ENCODE measurements at regions not wholly inside any gene's neighbourhood (a gene's known extent, or its start where the extent isn't known, plus 50 kb on each side); places are given as distances from the start of the nearest gene placed in this dataset.
"Not testable (repeated sequence)": the region's sequence is repeated elsewhere in the genome, so short reads cannot be mapped to it uniquely, and the experiment has no call there.

DNA sequence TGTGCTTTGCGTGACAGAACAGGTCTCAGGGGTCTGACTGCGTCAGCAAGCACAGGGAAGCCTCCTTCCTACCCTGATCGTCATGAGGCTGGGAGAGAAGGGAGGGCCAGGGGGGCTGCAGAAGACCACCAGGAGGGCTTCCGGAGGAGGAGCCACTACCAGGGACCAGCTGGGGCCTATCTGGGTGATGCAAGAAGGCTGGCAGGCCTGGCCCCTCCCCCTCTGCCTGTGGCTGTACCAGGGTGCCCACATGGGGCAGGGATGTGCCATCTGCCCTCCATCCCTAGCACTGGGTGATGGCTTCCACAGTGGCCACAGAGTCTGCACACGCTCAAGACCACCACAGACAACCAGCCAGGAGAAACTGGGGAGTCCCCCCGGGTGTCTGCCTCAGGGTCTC is 116.4 kb upstream of the NKX1-1 start:
- no peak overlapping the region for H3K27ac ChIP-seq
- DNase-seq: no peak
- H3K9me3 ChIP-seq: peaks cover 0 to 3% of the 10 kb centered on the region in 2 donors
- intact Hi-C loops (cut with DNase I; ENCODE audit: low total_unique reads): no loop called here
- peaks cover 0 to 8% of the 10 kb centered on the region in 2 donors for H3K27me3 ChIP-seq
- H3K36me3 ChIP-seq: no peaks in the 10 kb centered on the region
- TF ChIP-seq POLR2A (IDR thresholded peaks at IDR 0.05): no peak
- TF ChIP-seq, protein P1, sequence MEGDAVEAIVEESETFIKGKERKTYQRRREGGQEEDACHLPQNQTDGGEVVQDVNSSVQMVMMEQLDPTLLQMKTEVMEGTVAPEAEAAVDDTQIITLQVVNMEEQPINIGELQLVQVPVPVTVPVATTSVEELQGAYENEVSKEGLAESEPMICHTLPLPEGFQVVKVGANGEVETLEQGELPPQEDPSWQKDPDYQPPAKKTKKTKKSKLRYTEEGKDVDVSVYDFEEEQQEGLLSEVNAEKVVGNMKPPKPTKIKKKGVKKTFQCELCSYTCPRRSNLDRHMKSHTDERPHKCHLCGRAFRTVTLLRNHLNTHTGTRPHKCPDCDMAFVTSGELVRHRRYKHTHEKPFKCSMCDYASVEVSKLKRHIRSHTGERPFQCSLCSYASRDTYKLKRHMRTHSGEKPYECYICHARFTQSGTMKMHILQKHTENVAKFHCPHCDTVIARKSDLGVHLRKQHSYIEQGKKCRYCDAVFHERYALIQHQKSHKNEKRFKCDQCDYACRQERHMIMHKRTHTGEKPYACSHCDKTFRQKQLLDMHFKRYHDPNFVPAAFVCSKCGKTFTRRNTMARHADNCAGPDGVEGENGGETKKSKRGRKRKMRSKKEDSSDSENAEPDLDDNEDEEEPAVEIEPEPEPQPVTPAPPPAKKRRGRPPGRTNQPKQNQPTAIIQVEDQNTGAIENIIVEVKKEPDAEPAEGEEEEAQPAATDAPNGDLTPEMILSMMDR (IDR thresholded peaks at IDR 0.05): no peak
- H3K4me1 ChIP-seq: no peaks in the 10 kb centered on the region
- no peak overlapping the region for H3K4me3 ChIP-seq

DNA sequence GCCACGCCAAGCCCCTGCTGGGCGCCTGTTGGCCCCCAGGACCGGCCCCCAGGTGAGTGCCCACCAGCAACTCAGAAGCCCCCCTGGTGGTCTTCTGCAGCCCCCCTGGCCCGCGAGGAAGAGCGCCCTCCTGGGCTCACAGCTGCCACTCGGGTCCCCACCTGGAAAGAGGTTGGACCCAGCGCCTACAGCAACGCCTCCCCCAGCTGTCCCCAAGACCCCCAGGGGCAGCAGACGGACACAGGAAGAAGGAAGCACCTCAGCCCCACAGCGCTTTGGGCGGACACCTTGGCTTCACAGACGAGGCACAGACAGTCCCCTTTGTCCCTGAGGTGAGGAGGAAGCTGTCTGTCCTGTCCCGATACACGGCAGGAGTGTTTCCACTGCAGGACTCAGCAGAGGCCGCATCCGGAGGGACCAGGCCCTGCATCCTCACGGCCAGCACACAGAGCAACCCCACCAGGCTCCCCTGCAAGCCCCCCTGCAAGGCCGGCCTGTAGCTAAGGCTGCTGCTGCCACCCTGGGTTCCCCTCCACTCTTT is 115.6 kb upstream of the NKX1-1 start:
- intact Hi-C loops (cut with DNase I; ENCODE audit: low total_unique reads): no loop called here
- H3K36me3 ChIP-seq: no peaks in the 10 kb centered on the region
- H3K27me3 ChIP-seq: peaks cover 0 to 8% of the 10 kb centered on the region in 2 donors
- H3K27ac ChIP-seq: no peak overlapping the region
- peaks cover 0 to 3% of the 10 kb centered on the region in 2 donors for H3K9me3 ChIP-seq
- no peak for DNase-seq
- H3K4me1 ChIP-seq: no peaks in the 10 kb centered on the region
- H3K4me3 ChIP-seq: no peak overlapping the region
- no peak for TF ChIP-seq POLR2A (IDR thresholded peaks at IDR 0.05)
- TF ChIP-seq, protein P1 (IDR thresholded peaks at IDR 0.05): no peak

- Histone ChIP-seq H3K27ac (peak overlapping the region in 1 of 2 donors; percentile 10), H3K4me3 (peak overlapping the region in 1 of 2 donors; percentile 1)
- H3K27me3 ChIP-seq; DNase-seq; H3K4me1 ChIP-seq; H3K36me3 ChIP-seq; intact Hi-C loops (cut with DNase I; ENCODE audit: low total_unique reads); H3K9me3 ChIP-seq: not testable (repeated sequence)
- TF ChIP-seq, protein P1 (IDR thresholded peaks at IDR 0.05): peak in 1 of 4 experiments; percentile 6
Measured at GRCh38 chr4:1520795-1521576, 114.7 kb upstream of the NKX1-1 start.

- intact Hi-C loops (cut with DNase I; ENCODE audit: low total_unique reads): no loop called here
Measured at GRCh38 chr4:1519787-1520661, 113.8 kb upstream of the NKX1-1 start.

More at GRCh38 chr4:1519787-1520661, 113.8 kb upstream of the NKX1-1 start:
- H3K9me3 ChIP-seq: no peaks in the 10 kb centered on the region
- H3K27me3 ChIP-seq: peaks cover 0 to 8% of the 10 kb centered on the region in 2 donors
- peak overlapping the region in 1 of 2 donors; percentile 54 for H3K27ac ChIP-seq
- H3K36me3 ChIP-seq: no peaks in the 10 kb centered on the region
- TF ChIP-seq POLR2A (IDR thresholded peaks at IDR 0.05): no peak
- TF ChIP-seq, protein P1 (IDR thresholded peaks at IDR 0.05): no peak
- peak overlapping the region in 1 of 2 donors; percentile 23 for H3K4me3 ChIP-seq
- H3K4me1 ChIP-seq: no peaks in the 10 kb centered on the region
- DNase-seq: no peak

All from uterus (tissue), 3 donors.